Gastrocnemius medialis (tissue), 4 donors: ENCODE measurements at regions not wholly inside any gene's neighbourhood (a gene's known extent, or its start where the extent isn't known, plus 50 kb on each side); places are given as distances from the start of the nearest gene placed in this dataset.

Experiments
- POLR2A ChIP-seq, 2 donors: fragments of 450-650 bp; IDR thresholded peaks; one replicate each; pipeline ENCODE4 v1.6.1; 2017; ENCODE audit warnings: antibody characterized with exemption in 2 of 2, mild to moderate bottlenecking in 2 of 2, moderate library complexity in 2 of 2
- TF ChIP-seq, protein P1 (sequence below), 5 experiments: fragments of 450-650 bp in 3 of 5; fragments of 200-600 bp in 2 of 5; sonication (generic) in 2 of 5; IDR thresholded peaks in 4 of 5; conservative IDR thresholded peaks in 1 of 5; 1 replicate in 4 of 5; 2 replicates in 1 of 5; pipeline ENCODE4 v1.5.1; 2016 to 2019; ENCODE audit warnings: antibody characterized with exemption in 5 of 5, mild to moderate bottlenecking in 3 of 5, moderate library complexity in 3 of 5

DNA sequence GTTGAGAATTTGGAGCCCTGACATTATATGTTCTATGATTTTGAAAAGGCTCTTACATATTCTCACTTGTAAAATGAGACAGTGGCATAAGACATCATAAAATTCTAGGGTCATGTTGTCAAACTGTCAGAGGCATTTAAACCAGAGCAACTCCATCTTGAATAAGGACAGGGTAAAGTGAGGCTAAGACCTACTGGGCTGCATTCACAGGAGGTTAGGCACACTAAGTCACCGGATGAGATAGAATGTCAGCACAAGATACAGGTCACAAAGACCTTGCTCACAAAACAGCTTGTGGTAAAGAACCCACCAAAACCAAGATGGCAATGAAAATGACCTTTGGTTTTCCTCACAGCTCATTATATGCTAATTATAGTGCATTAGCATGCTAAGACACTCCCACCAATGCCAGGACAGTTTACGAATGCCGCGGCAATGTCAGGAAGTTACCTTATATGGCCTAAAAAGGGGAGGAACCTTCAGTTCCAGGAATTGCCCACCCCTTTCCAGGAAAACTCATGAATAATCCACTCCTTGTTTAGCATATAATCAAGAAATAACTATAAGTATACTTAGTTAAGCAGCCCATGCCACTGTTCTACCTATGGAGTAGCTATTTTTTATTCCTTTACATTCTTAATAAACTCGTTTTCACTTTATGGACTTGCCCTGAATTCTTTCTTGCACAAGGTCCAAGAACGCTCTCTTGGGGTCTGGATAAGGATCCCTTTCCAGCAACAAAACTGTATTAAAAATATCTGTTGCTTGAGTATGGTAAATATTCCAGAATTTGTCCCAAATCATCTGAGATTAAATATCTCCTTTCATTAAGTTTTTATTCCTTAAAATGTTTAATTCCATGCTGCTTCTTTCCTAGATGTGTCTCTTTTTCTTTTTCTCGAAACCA is 406.4 kb downstream of the METTL4 start:
- TF ChIP-seq, protein P1, sequence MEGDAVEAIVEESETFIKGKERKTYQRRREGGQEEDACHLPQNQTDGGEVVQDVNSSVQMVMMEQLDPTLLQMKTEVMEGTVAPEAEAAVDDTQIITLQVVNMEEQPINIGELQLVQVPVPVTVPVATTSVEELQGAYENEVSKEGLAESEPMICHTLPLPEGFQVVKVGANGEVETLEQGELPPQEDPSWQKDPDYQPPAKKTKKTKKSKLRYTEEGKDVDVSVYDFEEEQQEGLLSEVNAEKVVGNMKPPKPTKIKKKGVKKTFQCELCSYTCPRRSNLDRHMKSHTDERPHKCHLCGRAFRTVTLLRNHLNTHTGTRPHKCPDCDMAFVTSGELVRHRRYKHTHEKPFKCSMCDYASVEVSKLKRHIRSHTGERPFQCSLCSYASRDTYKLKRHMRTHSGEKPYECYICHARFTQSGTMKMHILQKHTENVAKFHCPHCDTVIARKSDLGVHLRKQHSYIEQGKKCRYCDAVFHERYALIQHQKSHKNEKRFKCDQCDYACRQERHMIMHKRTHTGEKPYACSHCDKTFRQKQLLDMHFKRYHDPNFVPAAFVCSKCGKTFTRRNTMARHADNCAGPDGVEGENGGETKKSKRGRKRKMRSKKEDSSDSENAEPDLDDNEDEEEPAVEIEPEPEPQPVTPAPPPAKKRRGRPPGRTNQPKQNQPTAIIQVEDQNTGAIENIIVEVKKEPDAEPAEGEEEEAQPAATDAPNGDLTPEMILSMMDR (IDR thresholded peaks at IDR 0.05 in 4 of 5, conservative IDR thresholded peaks at IDR 0.05 in 1 of 5): no peak
- no peak for TF ChIP-seq POLR2A (IDR thresholded peaks at IDR 0.05)
